OCI-LY7 (cell line): ENCODE measurements at regions not wholly inside any gene's neighbourhood (a gene's known extent, or its start where the extent isn't known, plus 50 kb on each side); places are given as distances from the start of the nearest gene placed in this dataset.

ENCODE experiments used
- BruUV-seq: library from RNA; stranded (reverse); fragments of 400-500 nt; replicated peaks from 2 replicates; lab custom pipeline; 2021; lab: Mats Ljungman, UMichigan
- CTCF ChIA-PET: fragments of 300-600 bp; sonication (Branson Sonifier 250); formaldehyde crosslinking; loops from one replicate; lab custom pipeline; 2022; ENCODE audit warnings: antibody characterized with exemption; ENCODE audit not compliant: unreplicated experiment; lab: Charles Lee
- POLR2A ChIA-PET: fragments of 300-600 bp; sonication (Branson Sonifier 250); formaldehyde crosslinking; loops from one replicate; lab custom pipeline; 2022; ENCODE audit warnings: antibody characterized with exemption; lab: Charles Lee
- DNase-seq: peaks from one replicate; pipeline ENCODE4 v3.0.0-alpha.2; 2015; ENCODE audit warnings: low spot score
- H2AFZ ChIP-seq: fragments of 200-600 bp; sonication (generic), shearing (Covaris generic); 2 replicates; pipeline ENCODE4 v1.6.1; 2014; ENCODE audit warnings: mild to moderate bottlenecking, antibody characterized with exemption, low read length, moderate library complexity
- H3K27ac ChIP-seq: fragments of 200-600 bp; sonication (generic); 2 replicates; pipeline ENCODE4 v1.5.1; 2014; ENCODE audit warnings: mixed run types, low read depth, mild to moderate bottlenecking, moderate library complexity, low read length, inconsistent platforms; ENCODE audit not compliant: poor library complexity, severe bottlenecking
- H3K36me3 ChIP-seq: fragments of 200-600 bp; sonication (generic); 2 replicates; pipeline ENCODE4 v1.6.1; 2014; ENCODE audit warnings: mild to moderate bottlenecking, antibody characterized with exemption, low read length, moderate library complexity, mixed read lengths; ENCODE audit not compliant: insufficient read depth
- H3K4me1 ChIP-seq: fragments of 200-600 bp; sonication (generic); 2 replicates; pipeline ENCODE4 v1.5.1; 2014; ENCODE audit warnings: mild to moderate bottlenecking, low read length; ENCODE audit not compliant: insufficient read depth, poor library complexity, severe bottlenecking
- H3K4me2 ChIP-seq: fragments of 200-600 bp; sonication (generic); 2 replicates; pipeline ENCODE4 v1.6.1; 2014; ENCODE audit warnings: mild to moderate bottlenecking, low read length
- H3K4me3 ChIP-seq: fragments of 200-600 bp; sonication (generic); 2 replicates; pipeline ENCODE4 v1.5.1; 2014; ENCODE audit warnings: mild to moderate bottlenecking, low read depth, low read length; ENCODE audit not compliant: poor library complexity, severe bottlenecking
- H3K79me2 ChIP-seq: fragments of 200-600 bp; sonication (generic); 2 replicates; pipeline ENCODE4 v1.6.1; 2016; ENCODE audit warnings: low read depth, mild to moderate bottlenecking, low read length, moderate library complexity, mixed read lengths; ENCODE audit not compliant: insufficient read depth
- H3K9me2 ChIP-seq: fragments of 200-600 bp; sonication (generic); 2 replicates; pipeline ENCODE4 v1.6.1; 2016; ENCODE audit warnings: mild to moderate bottlenecking, low read length, mixed read lengths; ENCODE audit not compliant: insufficient read depth
- H3K9me3 ChIP-seq: fragments of 200-600 bp; sonication (generic); 2 replicates; pipeline ENCODE4 v1.6.1; 2014; ENCODE audit warnings: mild to moderate bottlenecking, mixed run types, low read length, mixed read lengths
- H4K20me1 ChIP-seq: fragments of 200-600 bp; sonication (generic); 2 replicates; pipeline ENCODE4 v1.6.1; 2014; ENCODE audit warnings: mild to moderate bottlenecking, antibody characterized with exemption, low read length, moderate library complexity, mixed read lengths; ENCODE audit not compliant: insufficient read depth
- EZH2phosphoT487 ChIP-seq: fragments of 200-600 bp; sonication (generic); IDR thresholded peaks from 2 replicates; pipeline ENCODE4 v1.6.1; 2018; ENCODE audit warnings: low read depth, borderline replicate concordance, mild to moderate bottlenecking, mixed run types, antibody characterized with exemption, low read length, moderate library complexity, mixed read lengths
- intact Hi-C: fragments of 100-400 bp; cut with micrococcal nuclease; formaldehyde crosslinking; loops from one replicate; pipeline ENCODE4 v1.10.0; 2022; ENCODE audit not compliant: unreplicated experiment
- TF ChIP-seq, protein P1 (sequence below): fragments of 200-600 bp; sonication (generic); conservative IDR thresholded peaks from 2 replicates; pipeline ENCODE4 v1.5.1; 2014; ENCODE audit warnings: mild to moderate bottlenecking, antibody characterized with exemption, low read length, moderate library complexity, mixed read lengths

DNA sequence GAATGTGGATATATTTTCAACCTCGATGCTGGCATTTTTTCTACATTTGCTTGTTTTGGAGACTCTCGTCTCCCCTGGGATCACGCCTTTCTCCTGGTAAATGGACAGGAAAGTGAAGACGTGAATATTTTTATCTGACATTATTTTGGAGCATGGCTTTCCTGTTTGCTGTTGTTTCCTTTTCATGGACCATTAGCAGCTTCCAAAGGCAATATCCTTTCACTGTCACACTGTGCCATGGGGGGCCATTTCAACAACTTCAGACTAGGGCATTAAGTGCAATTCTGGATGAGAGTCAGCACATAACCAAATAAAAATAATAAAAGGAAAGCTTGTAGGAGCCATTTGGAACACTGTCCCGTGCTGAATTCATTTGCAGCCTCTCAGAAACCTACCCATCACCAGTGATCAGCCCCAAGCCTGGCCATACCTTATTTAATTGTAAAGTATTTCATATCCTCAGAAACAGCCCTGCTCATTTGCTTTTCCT is 75.9 kb upstream of the NEUROD6 start:
- CTCF ChIA-PET = no interaction called here
- no peak for DNase-seq
- Histone ChIP-seq H3K79me2 (no peaks in the 10 kb centered on the region), H3K27ac (no peak overlapping the region), H3K4me1 (no peaks in the 10 kb centered on the region), H3K9me3 (no peaks in the 10 kb centered on the region), H4K20me1 (no peaks in the 10 kb centered on the region), H3K9me2 (no peaks in the 10 kb centered on the region), H3K36me3 (no peaks in the 10 kb centered on the region), H3K4me2 (no peak overlapping the region), H2AFZ (no peak overlapping the region), H3K4me3 (no peak overlapping the region)
- BruUV-seq = no TSS peak
- intact Hi-C loops = no loop called here
- POLR2A ChIA-PET = no interaction called here
- TF ChIP-seq, protein P1, sequence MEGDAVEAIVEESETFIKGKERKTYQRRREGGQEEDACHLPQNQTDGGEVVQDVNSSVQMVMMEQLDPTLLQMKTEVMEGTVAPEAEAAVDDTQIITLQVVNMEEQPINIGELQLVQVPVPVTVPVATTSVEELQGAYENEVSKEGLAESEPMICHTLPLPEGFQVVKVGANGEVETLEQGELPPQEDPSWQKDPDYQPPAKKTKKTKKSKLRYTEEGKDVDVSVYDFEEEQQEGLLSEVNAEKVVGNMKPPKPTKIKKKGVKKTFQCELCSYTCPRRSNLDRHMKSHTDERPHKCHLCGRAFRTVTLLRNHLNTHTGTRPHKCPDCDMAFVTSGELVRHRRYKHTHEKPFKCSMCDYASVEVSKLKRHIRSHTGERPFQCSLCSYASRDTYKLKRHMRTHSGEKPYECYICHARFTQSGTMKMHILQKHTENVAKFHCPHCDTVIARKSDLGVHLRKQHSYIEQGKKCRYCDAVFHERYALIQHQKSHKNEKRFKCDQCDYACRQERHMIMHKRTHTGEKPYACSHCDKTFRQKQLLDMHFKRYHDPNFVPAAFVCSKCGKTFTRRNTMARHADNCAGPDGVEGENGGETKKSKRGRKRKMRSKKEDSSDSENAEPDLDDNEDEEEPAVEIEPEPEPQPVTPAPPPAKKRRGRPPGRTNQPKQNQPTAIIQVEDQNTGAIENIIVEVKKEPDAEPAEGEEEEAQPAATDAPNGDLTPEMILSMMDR = no peak
- TF ChIP-seq EZH2phosphoT487 = no peak

DNA sequence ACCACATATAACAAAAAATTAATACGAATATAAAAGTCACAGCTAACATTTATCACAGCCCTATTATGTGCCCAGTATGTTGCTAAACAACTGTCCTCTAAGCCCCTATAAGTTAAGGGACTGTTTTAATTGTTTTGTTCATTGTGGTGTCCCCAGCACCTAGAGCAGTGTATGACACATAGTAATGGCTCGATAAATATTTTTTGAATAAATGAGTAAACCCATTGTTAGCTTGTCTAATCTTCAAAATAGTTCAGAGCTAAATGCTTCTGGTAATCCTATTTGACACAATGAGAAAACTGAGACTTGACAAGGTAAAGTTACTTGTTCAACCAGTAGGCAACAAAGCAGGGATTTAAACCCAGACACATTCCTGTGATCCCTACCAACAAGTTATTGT is 78.4 kb upstream of the NEUROD6 start:
- Histone ChIP-seq H3K36me3 (no peaks in the 10 kb centered on the region), H3K27ac (no peak overlapping the region), H3K4me1 (no peaks in the 10 kb centered on the region), H3K4me2 (no peak overlapping the region), H3K9me2 (no peaks in the 10 kb centered on the region), H3K79me2 (no peaks in the 10 kb centered on the region), H3K4me3 (no peak overlapping the region), H4K20me1 (no peaks in the 10 kb centered on the region), H2AFZ (no peak overlapping the region), H3K9me3 (no peaks in the 10 kb centered on the region)
- intact Hi-C loops = no loop called here
- POLR2A ChIA-PET = interaction anchor here (1.3 kb wide), 1 partner anchor 12 kb away, joined by 4 read pairs; no protein-coding TSS in a partner anchor
- TF ChIP-seq EZH2phosphoT487 = no peak
- TF ChIP-seq, protein P1 = no peak
- no peak for DNase-seq
- CTCF ChIA-PET = no interaction called here
- no TSS peak for BruUV-seq

DNA sequence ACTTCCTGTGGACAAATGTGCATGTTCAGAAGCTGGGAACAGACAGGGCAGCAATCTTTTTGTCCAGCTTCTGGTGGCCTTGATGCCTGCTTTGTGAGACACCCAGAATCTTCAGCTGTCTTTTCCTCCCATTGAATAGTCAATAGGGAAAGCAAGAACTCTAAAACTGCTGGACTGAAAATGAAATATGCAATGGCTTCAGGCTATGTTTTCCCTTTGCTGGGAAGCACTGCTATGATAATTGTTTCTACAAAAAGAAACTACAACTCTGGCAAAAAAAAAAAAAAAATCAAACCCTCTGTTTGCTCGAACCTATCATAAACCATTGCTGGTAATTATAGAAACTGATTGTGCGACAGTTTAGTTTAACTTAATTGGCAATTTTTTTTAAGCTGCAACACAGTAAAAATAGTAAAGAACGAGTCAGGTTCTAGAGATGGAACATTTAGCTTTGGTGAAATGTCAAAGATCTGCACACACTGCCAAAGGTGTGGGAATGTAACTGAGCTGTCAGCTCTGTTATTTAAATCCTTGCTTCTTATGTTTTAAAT is 79.1 kb upstream of the NEUROD6 start:
- H3K9me2 ChIP-seq = no peaks in the 10 kb centered on the region
- ChIA-PET CTCF (no interaction called here), POLR2A (interaction anchor here (0.8 to 1.3 kb wide), 2 partner anchors 10 to 13 kb away, joined by 3 to 4 read pairs; no protein-coding TSS in a partner anchor)
- H3K27ac ChIP-seq = no peak overlapping the region
- TF ChIP-seq, protein P1 = no peak
- no peak for TF ChIP-seq EZH2phosphoT487
- no peak for DNase-seq
- no peaks in the 10 kb centered on the region for H3K36me3 ChIP-seq
- no peak overlapping the region for H2AFZ ChIP-seq
- no peak overlapping the region for H3K4me3 ChIP-seq
- BruUV-seq = no TSS peak
- no peaks in the 10 kb centered on the region for H3K79me2 ChIP-seq
- no peaks in the 10 kb centered on the region for H3K4me1 ChIP-seq
- H3K9me3 ChIP-seq = no peaks in the 10 kb centered on the region
- H3K4me2 ChIP-seq = no peak overlapping the region
- H4K20me1 ChIP-seq = no peaks in the 10 kb centered on the region
- intact Hi-C loops = no loop called here
